ENCODE measurements at regions not wholly inside any gene's neighbourhood (a gene's known extent, or its start where the extent isn't known, plus 50 kb on each side); places are given as distances from the start of the nearest gene placed in this dataset.

DNA sequence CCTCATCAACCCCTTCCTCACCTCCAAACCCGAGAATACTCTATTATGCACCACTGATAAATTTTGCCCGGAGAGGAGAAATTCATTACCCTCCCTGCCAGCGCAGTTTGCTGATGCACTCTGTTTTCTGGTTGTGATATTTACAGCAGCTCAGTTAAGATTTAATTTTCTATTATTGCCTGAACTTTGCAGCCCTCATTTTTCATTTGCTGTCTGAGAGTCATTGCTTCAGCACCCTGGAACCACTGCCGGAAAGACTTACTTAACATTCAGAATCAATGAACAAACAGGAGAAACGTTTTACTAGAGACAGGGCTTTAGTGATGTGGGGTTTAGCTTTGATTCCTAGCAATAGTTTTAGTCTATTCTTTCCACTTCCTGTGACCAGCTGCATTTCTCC lies 56.7 kb upstream of the MAMDC2 start:
- TF ChIP-seq, protein P1, sequence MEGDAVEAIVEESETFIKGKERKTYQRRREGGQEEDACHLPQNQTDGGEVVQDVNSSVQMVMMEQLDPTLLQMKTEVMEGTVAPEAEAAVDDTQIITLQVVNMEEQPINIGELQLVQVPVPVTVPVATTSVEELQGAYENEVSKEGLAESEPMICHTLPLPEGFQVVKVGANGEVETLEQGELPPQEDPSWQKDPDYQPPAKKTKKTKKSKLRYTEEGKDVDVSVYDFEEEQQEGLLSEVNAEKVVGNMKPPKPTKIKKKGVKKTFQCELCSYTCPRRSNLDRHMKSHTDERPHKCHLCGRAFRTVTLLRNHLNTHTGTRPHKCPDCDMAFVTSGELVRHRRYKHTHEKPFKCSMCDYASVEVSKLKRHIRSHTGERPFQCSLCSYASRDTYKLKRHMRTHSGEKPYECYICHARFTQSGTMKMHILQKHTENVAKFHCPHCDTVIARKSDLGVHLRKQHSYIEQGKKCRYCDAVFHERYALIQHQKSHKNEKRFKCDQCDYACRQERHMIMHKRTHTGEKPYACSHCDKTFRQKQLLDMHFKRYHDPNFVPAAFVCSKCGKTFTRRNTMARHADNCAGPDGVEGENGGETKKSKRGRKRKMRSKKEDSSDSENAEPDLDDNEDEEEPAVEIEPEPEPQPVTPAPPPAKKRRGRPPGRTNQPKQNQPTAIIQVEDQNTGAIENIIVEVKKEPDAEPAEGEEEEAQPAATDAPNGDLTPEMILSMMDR (IDR thresholded peaks at IDR 0.05): no peak
- H3K9me3 ChIP-seq: no peaks in the 10 kb centered on the region
- H3K4me1 ChIP-seq: no peaks in the 10 kb centered on the region
- no peak overlapping the region for H3K4me3 ChIP-seq
- no peaks in the 10 kb centered on the region for H3K27me3 ChIP-seq
- no peak overlapping the region for H3K27ac ChIP-seq
- DNase-seq: no peak
- intact Hi-C loops (cut with DNase I): no loop called here
- ATAC-seq: no peak
- H3K36me3 ChIP-seq: no peaks in the 10 kb centered on the region

DNA sequence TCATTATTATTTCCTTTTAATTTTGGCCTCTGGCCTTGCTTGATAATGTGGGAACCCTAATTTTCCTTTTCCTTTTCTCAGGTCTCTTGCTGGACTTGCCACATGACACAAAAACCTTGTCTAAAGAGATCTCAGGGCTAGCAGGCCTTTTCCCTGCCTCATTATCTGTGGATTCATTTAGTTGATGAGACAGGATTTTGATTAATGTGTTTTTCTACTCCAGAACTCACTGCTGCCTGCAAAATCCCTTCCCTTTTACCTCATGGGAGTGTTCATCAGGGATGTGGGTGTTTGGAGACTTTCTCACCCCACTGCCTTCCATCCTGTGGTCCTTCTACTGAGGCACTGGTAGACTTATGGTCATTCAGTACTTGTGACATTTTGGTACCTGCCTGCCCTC lies 56.2 kb upstream of the MAMDC2 start:
- H3K9me3 ChIP-seq: no peaks in the 10 kb centered on the region
- H3K27ac ChIP-seq: no peak overlapping the region
- H3K4me3 ChIP-seq: no peak overlapping the region
- no peaks in the 10 kb centered on the region for H3K27me3 ChIP-seq
- intact Hi-C loops (cut with DNase I): no loop called here
- TF ChIP-seq, protein P1 (IDR thresholded peaks at IDR 0.05): no peak
- no peak for ATAC-seq
- DNase-seq: no peak
- no peaks in the 10 kb centered on the region for H3K4me1 ChIP-seq
- H3K36me3 ChIP-seq: no peaks in the 10 kb centered on the region

DNA sequence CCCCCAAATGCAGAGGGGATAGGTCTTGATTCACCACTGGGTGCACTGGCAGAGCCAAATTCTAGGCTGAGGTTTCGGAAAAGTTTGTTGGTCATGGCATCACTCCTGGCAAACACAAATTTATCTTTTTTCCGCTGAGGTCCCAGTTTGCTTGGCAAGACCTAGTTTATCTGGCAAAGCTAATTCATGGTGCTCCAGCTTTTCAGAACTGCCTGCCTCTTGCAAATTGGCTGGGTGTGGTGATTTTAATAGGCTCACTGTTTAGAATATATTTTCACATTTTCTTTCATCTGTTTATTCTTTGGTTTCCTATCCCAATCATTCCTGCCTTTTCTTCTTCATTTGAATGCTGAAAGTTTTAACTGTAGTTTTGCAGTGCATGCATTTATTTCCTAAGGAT lies 50.5 kb upstream of the MAMDC2 start:
- Histone ChIP-seq H3K9me3 (no peaks in the 10 kb centered on the region), H3K27me3 (no peaks in the 10 kb centered on the region), H3K4me1 (peaks cover 0 to 6% of the 10 kb centered on the region in 2 donors), H3K4me3 (no peak overlapping the region), H3K36me3 (no peaks in the 10 kb centered on the region), H3K27ac (no peak overlapping the region)
- intact Hi-C loops (cut with DNase I): no loop called here
- TF ChIP-seq, protein P1 (IDR thresholded peaks at IDR 0.05): no peak
- ATAC-seq (no peak), DNase-seq (no peak)
